Stomach (tissue), 8 donors: ENCODE measurements at regions not wholly inside any gene's neighbourhood (a gene's known extent, or its start where the extent isn't known, plus 50 kb on each side); places are given as distances from the start of the nearest gene placed in this dataset.

ENCODE experiments used
- DNase-seq, 2 donors: peaks; one replicate each; pipeline versions ENCODE4 v3.0.0 to v3.0.0-alpha.2; 2013 to 2019
- H3K27ac ChIP-seq, 5 donors: fragments of 200-600 bp in 4 of 5; sonication (generic) in 4 of 5; one replicate each; pipeline ENCODE4 v1.5.1; 2013 to 2019; ENCODE audit warnings: mild to moderate bottlenecking in 1 of 5, moderate library complexity in 1 of 5
- H3K27me3 ChIP-seq, 3 donors: fragments of 200-600 bp; sonication (generic); one replicate each; pipeline ENCODE4 v1.5.1; 2017 to 2019; ENCODE audit warnings: mixed run types in 1 of 3
- H3K36me3 ChIP-seq, 4 donors: fragments of 200-600 bp; sonication (generic); 1 replicate in 3 of 4; 2 replicates in 1 of 4; pipeline ENCODE4 v1.5.1; 2016 to 2019
- H3K4me1 ChIP-seq, 4 donors: fragments of 200-600 bp; sonication (generic); one replicate each; pipeline ENCODE4 v1.5.1; 2016 to 2019
- H3K4me3 ChIP-seq, 4 donors: fragments of 200-600 bp; sonication (generic) in 3 of 4; one replicate each; pipeline ENCODE4 v1.5.1; 2016 to 2019; ENCODE audit warnings: mild to moderate bottlenecking in 1 of 4
- H3K9me3 ChIP-seq, 4 donors: fragments of 200-600 bp; sonication (generic); one replicate each; pipeline ENCODE4 v1.5.1; 2016 to 2019
- EP300 ChIP-seq: sonication (generic); formaldehyde crosslinking; IDR thresholded peaks from one replicate; pipeline ENCODE4 v1.6.1; 2017; ENCODE audit warnings: antibody characterized with exemption
- POLR2A ChIP-seq, 4 donors: fragments of 450-650 bp; IDR thresholded peaks; one replicate each; pipeline ENCODE4 v1.6.1; 2016; ENCODE audit warnings: antibody characterized with exemption in 4 of 4, control low read depth in 2 of 4, mild to moderate bottlenecking in 1 of 4, moderate library complexity in 1 of 4
- POLR2AphosphoS5 ChIP-seq, 3 donors: sonication (generic); formaldehyde crosslinking; IDR thresholded peaks; one replicate each; pipeline ENCODE4 v1.6.1; 2016; ENCODE audit warnings: antibody characterized with exemption in 3 of 3
- WGBS, 5 donors: extraction: QIAGEN DNeasy Blood & Tissue Kit in 3 of 5; methylation state at CpG; one replicate each; pipeline versions ENCODE4 v1.1.5 to v1.1.7; 2013 to 2018; 5-methylcytosine and 5-hydroxymethylcytosine counted together
- intact Hi-C: fragments of 100-400 bp; cut with DNase I; formaldehyde crosslinking; loops from one replicate; pipeline ENCODE4 v1.15.1; 2023; ENCODE audit warnings: low total_unique reads
- TF ChIP-seq, protein P1 (sequence below), 7 experiments: fragments of 450-650 bp in 4 of 7; fragments of 200-600 bp in 3 of 7; sonication (generic) in 3 of 7; IDR thresholded peaks; one replicate each; pipeline ENCODE4 v1.5.1; 2016 to 2019; ENCODE audit warnings: antibody characterized with exemption in 7 of 7, control low read depth in 2 of 7, mild to moderate bottlenecking in 1 of 7
- donor health status: healthy with polysubstance abuse.
- donor health status: Bipolar disorder and iron deficiency.
- donor health status: healthy.

DNA sequence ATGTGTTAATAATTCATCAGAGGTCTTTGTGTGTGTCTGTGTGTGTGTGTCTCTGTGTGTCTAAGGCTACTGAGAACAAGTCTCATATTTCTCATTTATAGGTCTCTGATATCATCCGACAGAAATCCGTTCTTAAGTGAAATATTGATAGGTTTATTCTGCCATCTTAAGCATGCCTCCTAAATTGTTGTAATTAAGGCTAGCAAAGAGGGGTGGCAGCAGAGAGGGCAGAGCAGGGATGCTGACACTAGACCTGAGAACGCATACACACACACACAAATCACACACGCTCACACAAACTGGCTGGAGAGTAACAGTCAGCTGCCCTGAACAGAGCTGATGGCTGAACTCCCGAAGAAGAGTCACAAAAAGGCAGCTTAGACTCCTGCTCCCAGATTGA is 84.9 kb upstream of the LRFN2 start:
- H3K36me3 ChIP-seq: no peaks in the 10 kb centered on the region
- peak in 1 of 2 donors; percentile 27 for DNase-seq
- no peaks in the 10 kb centered on the region for H3K4me1 ChIP-seq
- intact Hi-C loops: no loop called here
- no peak overlapping the region for H3K27ac ChIP-seq
- WGBS, 5 donors: 38 to 70% (median 55%) methylated on average over 5 of the region's 5 CpGs
- TF ChIP-seq EP300 (no peak), POLR2A (IDR thresholded peaks at IDR 0.05) (no peak)
- TF ChIP-seq, protein P1, sequence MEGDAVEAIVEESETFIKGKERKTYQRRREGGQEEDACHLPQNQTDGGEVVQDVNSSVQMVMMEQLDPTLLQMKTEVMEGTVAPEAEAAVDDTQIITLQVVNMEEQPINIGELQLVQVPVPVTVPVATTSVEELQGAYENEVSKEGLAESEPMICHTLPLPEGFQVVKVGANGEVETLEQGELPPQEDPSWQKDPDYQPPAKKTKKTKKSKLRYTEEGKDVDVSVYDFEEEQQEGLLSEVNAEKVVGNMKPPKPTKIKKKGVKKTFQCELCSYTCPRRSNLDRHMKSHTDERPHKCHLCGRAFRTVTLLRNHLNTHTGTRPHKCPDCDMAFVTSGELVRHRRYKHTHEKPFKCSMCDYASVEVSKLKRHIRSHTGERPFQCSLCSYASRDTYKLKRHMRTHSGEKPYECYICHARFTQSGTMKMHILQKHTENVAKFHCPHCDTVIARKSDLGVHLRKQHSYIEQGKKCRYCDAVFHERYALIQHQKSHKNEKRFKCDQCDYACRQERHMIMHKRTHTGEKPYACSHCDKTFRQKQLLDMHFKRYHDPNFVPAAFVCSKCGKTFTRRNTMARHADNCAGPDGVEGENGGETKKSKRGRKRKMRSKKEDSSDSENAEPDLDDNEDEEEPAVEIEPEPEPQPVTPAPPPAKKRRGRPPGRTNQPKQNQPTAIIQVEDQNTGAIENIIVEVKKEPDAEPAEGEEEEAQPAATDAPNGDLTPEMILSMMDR (IDR thresholded peaks at IDR 0.05): peak in 1 of 7 experiments; percentile 15
- peaks cover 0 to 7% (median 2%) of the 10 kb centered on the region in 4 donors for H3K9me3 ChIP-seq
- H3K27me3 ChIP-seq: no peaks in the 10 kb centered on the region
- no peak overlapping the region for H3K4me3 ChIP-seq

DNA sequence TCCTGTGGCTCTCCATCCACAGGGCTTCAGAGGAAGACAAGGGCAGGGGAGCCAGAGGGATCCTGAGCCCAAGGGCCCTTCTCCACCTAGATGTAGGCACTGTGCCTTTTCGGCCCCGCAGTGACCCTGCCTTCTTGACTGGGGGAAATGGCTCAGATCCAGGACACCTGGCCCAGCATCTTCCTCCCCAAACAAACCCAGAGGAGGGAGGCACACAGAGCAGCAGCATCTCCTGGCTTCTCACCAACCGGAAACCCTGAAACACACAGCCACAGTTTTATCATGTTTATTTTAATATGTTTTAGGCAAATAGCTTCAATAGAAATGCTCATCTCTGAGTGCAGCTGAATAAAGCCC is 84.5 kb upstream of the LRFN2 start:
- DNase-seq: peak in 1 of 2 donors; percentile 13
- Histone ChIP-seq H3K9me3 (peaks cover 0 to 7% (median 2%) of the 10 kb centered on the region in 4 donors), H3K36me3 (no peaks in the 10 kb centered on the region), H3K27me3 (no peaks in the 10 kb centered on the region), H3K27ac (no peak overlapping the region), H3K4me3 (no peak overlapping the region), H3K4me1 (no peaks in the 10 kb centered on the region)
- TF ChIP-seq POLR2A (IDR thresholded peaks at IDR 0.05) (no peak), EP300 (no peak), POLR2AphosphoS5 (IDR thresholded peaks at IDR 0.05) (no peak)
- TF ChIP-seq, protein P1 (IDR thresholded peaks at IDR 0.05): no peak
- intact Hi-C loops: no loop called here
- 58 to 81% (median 73%) methylated on average over 3 of the region's 3 CpGs for WGBS, 5 donors

DNA sequence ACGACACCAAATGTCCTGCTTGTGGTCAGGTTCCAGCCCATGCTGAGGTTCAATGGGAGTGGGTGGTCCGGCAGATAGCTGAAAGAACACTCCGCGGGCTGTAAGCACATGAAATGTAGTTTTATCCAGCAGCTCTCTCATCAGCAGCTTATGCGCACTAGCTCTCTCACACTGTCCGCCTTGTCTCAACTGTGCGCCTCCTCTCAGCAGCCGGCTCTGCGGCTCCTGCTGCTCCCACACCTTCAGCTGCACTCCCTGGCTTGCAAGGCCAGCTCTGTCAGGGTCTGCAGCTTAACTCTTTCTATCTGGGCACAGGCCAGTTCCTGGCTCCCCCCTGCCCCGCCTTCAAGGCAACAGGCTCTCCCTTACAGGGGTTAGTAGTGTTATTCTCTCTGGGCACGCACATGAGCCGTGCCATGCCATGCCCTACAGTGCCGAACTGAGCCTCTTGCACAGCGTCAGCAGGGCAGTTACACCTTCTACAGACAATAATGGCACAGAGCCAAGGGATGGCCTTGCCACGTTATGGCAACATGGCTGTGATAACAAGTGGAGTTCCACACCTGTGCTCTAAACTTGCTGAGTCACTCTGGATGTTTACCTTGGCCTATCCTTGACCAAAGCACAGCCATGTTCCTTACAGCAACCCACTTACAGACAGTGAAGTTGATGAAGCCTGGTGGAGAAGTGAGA is 84.0 kb upstream of the LRFN2 start:
- TF ChIP-seq POLR2A (IDR thresholded peaks at IDR 0.05): no peak
- TF ChIP-seq POLR2AphosphoS5 (IDR thresholded peaks at IDR 0.05): peak in 1 of 3 donors; percentile 28
- TF ChIP-seq, protein P1 (IDR thresholded peaks at IDR 0.05): no peak
- TF ChIP-seq EP300: no peak
- Histone ChIP-seq H3K27me3 (no peaks in the 10 kb centered on the region), H3K9me3 (peaks cover 0 to 9% (median 4%) of the 10 kb centered on the region in 4 donors), H3K36me3 (no peaks in the 10 kb centered on the region), H3K4me3 (no peak overlapping the region), H3K4me1 (no peaks in the 10 kb centered on the region), H3K27ac (no peak overlapping the region)
- 79 to 93% (median 80%) methylated on average over 14 to 15 of the region's 15 CpGs for WGBS, 5 donors
- DNase-seq: peak; percentile 23 to 34
- intact Hi-C loops: no loop called here

DNA sequence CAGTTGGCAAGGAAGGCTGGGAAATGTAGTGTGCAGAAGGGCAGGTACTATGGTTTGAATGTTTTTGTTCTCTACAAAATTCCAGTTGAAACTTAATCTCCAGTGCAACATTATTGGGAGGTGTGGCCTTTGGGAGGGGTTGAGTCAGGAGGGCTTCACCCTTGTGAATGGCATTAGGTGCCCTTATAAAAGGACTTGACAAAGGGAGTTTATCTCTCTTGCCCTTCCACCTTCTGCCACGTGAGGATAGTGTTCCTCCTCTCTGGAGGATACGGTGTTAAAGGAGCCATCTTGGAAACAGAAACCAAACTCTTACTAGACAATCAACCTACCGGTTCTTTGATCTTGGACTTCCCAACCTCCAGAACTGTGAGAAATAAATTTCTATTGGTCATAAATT is 82.2 kb upstream of the LRFN2 start:
- Histone ChIP-seq H3K27ac (no peak overlapping the region), H3K4me1 (no peaks in the 10 kb centered on the region), H3K9me3 (peaks cover 6 to 27% (median 21%) of the 10 kb centered on the region in 4 donors), H3K4me3 (no peak overlapping the region), H3K36me3 (no peaks in the 10 kb centered on the region), H3K27me3 (no peaks in the 10 kb centered on the region)
- DNase-seq: no peak
- TF ChIP-seq POLR2AphosphoS5 (IDR thresholded peaks at IDR 0.05) (no peak), POLR2A (IDR thresholded peaks at IDR 0.05) (no peak), EP300 (no peak)
- TF ChIP-seq, protein P1 (IDR thresholded peaks at IDR 0.05): no peak
- intact Hi-C loops: no loop called here
- WGBS, 5 donors: 41 to 73% (median 71%) methylated on average over 3 of the region's 3 CpGs
